DMS53 (cell line): ENCODE measurements at regions not wholly inside any gene's neighbourhood (a gene's known extent, or its start where the extent isn't known, plus 50 kb on each side); places are given as distances from the start of the nearest gene placed in this dataset.

ENCODE experiments used
- DNase-seq: peaks from one replicate; lab custom pipeline; 2025; lab: John Stamatoyannopoulos, UW

DNA sequence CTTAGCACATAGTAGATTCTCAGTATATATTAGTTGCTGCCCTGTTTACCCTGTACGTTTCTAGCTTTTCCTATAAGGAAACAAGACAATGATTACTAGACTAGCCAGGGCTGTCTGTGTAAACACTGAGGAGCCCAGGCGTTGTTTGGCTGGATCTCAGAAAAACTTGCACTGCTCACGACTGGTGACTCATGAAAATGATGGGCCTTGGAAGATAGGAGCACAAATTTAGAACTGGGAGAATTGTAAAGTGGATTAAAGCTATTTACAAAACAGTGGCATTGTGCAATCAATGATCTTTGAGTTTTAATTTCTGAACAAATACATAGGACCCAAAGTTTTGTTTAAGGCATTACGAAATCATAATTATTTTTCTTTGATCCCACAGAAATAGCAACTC lies 276.9 kb downstream of the FAM76B start:
- peak; percentile 74 for DNase-seq

- DNase-seq: no peak
Measured at GRCh38 chr11:95512177-95512576, 277.4 kb downstream of the FAM76B start.

DNA sequence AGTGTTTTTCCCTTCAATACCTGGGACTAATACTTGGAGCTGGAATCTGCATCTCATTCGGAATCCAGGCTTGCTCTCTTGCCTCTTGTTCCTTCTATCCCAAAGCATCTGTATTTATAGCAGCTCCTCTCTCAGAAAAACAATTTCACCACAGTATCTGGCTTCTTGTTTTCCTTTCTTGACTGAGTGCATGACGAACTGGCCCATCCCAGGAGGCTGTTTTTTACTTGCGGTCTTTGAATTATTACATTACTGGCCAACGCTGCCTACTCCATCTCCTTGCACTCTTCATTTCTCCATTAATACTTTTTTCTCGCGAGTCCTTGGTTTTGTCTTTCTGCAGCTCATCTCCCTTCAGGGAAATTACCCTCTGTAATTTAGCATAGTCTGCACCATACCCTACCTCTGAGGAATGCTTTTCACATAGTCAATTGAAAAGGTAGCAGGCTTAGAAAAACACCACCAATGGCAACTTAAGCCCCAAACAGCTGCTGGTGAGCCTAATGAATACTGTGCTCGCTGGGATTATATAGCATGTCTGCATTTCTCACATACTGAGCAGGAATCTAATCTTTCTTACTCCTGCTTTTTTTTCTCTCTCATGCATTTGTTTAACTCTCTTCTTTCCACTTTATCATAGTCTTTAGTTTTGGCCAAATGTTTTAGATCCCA lies 277.4 kb upstream of the SESN3 start:
- DNase-seq: no peak

- peak; percentile 17 for DNase-seq
Measured at GRCh38 chr11:95507794-95508193, 276.8 kb upstream of the SESN3 start.

- no peak for DNase-seq
Measured at GRCh38 chr11:95506777-95507176, 275.8 kb upstream of the SESN3 start.

DNA sequence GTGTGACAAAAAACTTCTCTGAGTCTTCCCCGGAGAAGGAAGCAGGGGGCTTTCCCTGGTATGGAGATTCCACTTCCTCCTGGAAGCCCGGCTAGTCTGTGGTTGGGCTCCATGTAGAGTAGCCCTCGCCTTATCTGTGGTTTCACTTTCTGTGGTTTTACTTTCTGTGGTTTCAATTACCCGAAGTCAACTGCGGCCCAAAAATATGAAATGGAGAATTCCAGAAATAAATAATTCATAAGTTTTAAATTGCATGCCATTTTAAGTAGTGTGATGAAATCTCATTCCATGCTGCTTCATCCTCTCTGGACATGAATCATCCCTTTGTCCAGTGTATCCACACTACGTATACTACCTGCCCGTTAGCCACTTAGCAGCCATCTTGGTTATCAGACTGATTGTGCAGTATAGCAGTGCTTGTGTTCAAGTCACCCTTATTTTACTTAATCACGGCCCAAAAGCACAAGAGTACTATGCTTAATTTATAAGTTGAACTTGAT lies 275.0 kb upstream of the SESN3 start:
- no peak for DNase-seq

DNA sequence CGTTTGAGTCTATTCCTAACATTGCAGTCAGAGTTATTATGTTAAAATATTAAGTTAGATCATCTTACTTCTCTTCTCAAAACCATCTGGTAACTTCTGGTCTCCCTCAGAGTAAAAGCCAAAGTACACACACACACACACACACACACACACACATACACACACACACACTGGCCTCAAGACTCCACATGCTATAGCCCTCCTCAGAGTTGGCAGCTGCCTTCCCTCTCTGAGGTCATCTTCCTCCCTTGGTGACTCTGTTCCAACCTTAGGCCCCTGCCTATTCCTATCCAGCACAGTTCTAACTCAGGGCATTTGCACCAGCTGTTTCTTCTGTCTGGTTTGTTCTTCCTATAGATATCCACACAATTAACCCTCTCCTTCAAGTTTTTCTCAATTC lies 272.0 kb upstream of the SESN3 start:
- DNase-seq: no peak

- DNase-seq: no peak
Measured at GRCh38 chr11:95502522-95502921, 271.5 kb upstream of the SESN3 start.

DNA sequence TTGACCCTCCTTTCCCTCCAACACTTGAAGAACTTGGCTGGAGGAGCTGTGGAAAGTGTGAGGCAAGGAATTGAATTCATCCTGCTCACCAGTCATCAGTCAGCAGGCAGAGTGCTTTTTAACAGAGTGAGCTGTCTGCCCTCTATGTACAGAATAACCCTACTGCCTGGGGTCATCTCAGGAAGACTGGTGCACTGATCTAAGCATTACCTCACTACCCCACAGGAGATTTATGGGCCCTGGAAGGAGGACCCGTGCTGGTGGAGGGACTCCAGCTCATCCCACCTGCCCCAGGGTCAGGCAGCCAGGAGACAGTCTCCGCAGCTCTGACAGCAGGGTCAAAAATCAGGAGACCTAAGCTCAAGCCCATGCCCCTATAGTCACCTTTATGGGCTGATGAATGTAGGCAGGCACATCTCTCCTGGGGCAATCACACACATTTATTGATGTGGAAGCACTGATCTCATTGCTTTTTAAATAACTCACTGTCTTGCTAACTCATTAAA lies 270.8 kb upstream of the SESN3 start:
- no peak for DNase-seq

DNA sequence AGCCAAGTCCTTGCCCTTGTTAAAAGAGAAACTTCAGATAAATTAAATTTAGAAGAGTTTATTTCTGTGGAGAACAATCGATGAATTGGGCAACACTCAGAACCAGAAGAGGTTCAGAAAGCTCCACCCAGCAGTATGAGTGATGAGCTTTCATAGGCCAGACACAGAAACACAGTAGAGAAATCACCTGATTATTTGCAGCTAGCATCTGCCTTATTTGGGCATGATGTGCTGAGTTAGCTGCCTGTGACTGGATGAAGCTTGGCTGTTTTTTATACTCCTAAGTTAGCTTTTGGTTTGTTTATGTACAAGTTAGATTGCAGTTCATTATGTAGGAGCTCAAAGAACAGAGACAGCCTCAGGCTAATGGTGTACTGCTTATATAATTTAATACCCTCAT lies 269.5 kb upstream of the SESN3 start:
- peak; percentile 26 for DNase-seq

GRCh38 chr11:95499516-95500135 lies 268.6 kb upstream of the SESN3 start:
- peak; percentile 65 for DNase-seq

DNA sequence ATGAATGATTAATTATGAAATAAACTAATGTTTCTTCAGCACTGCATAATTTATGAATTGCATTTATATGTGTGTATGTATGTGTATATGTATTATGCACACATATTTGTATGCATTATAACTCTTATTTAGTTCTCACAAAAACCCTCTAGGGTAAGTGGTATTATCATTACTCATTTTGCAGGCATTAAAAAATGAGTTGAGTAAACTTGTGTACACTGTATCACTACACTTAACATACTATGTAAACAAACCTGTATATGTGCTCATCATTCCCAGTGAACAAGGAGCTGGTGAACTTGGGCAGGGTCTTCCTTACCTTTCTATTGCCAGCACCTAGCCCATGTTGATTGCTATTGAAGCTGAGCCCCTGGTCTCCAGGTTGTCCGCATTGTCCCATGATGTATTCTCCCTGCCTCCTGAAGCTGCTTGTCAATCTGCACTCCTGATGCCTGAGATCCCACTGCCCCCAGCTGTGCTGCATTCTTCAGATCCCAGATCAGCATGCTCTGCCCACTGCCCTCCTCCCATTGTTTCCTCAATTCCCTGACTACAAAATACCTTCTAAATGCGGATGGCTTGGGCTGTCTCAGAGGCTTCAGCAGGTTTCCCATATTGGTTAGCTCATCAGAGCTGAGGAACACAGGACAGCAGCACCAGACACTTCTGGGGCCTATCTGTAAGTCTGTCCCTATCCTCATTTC lies 267.9 kb upstream of the SESN3 start:
- peak; percentile 51 for DNase-seq

- DNase-seq: no peak
Measured at GRCh38 chr11:95496901-95497300, 265.9 kb upstream of the SESN3 start.

DNA sequence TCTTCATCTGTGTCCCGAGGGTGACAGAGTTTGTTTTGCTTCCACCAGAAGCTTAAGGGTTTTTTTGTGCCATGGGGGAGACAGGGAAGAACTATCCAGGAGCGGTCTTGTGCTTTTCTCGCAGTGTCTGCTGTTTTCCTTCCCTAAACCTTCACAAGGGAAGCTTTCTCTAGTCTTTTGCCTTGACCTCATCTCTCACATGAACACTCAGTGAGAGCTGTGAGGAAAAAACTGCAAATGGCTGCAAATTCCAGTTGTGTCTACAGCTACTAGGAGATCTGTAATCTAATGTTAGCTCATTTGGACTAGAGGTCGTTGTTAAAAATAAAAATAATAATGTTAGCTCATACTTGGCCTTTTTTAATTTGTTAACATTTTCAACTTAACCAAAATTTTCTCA lies 264.7 kb upstream of the SESN3 start:
- no peak for DNase-seq

GRCh38 chr11:95494856-95495255 lies 263.9 kb upstream of the SESN3 start:
- no peak for DNase-seq

DNA sequence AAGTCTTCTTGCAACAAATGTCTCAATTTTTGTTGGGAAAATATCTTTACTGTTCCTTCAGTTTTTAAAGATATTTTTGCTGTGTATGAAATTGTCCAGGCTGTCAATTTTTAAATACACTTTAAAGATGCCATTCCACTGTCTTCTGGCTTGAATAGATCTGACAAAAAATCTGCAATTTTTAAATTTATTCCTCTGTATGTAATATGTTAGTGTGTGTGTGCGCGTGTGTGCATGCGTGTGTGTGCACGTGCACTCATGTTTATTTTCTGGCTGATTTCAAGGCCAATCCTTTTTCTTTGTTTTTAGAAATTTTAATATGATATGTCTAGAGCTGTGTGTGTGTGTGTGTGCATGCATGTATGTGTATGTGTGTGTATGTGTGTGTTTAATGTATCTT lies 263.2 kb upstream of the SESN3 start:
- no peak for DNase-seq

- DNase-seq: no peak
Measured at GRCh38 chr11:95490625-95491024, 259.6 kb upstream of the SESN3 start.

DNA sequence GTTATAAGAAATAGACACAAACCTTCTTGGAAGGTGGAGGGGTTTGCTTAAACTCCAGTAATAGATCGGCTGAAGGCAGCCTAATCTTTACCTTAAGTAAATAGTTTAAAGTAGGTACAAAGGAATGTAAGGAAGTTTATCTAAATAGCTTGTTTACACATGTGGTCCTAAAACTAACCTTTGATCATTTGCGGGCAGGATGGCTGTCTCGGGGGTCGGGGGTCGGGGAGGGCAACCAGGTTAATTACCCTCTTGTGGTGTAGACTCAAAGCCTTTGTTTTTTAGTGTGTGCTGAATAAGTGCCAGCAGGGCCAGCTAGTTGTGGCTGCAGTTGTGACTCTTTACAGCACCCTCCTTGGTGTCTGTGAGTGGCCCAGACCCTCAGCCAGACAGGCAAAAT lies 256.9 kb upstream of the SESN3 start:
- DNase-seq: no peak

- DNase-seq: no peak
Measured at GRCh38 chr11:95487391-95487790, 256.4 kb upstream of the SESN3 start.

- no peak for DNase-seq
Measured at GRCh38 chr11:95486979-95487378, 256.0 kb upstream of the SESN3 start.

GRCh38 chr11:95486466-95486865 lies 255.5 kb upstream of the SESN3 start:
- DNase-seq: no peak

- no peak for DNase-seq
Measured at GRCh38 chr11:95485115-95485900, 254.3 kb upstream of the SESN3 start.
